Neural progenitor cell (in vitro differentiated cells): ENCODE measurements at regions not wholly inside any gene's neighbourhood (a gene's known extent, or its start where the extent isn't known, plus 50 kb on each side); places are given as distances from the start of the nearest gene placed in this dataset.

Experiments used
- DNase-seq: peaks from one replicate; pipeline ENCODE4 v3.0.0-alpha.2; 2016; ENCODE audit warnings: low spot score
- H2AFZ ChIP-seq: fragments of 200-600 bp; sonication (generic); replicated peaks from 2 replicates; pipeline ENCODE4 v1.6.1; 2016; ENCODE audit warnings: antibody characterized with exemption
- H3F3A ChIP-seq: fragments of 200-600 bp; sonication (generic); 2 replicates; pipeline ENCODE4 v1.6.1; 2016; ENCODE audit warnings: antibody characterized with exemption, low read depth
- H3K27ac ChIP-seq: fragments of 200-600 bp; sonication (generic); 2 replicates; pipeline ENCODE4 v1.5.1; 2016; ENCODE audit warnings: mild to moderate bottlenecking
- H3K27me3 ChIP-seq: fragments of 200-600 bp; sonication (generic); 2 replicates; pipeline ENCODE4 v1.6.1; 2016; ENCODE audit warnings: mild to moderate bottlenecking, moderate library complexity
- H3K36me3 ChIP-seq: fragments of 200-600 bp; sonication (generic); 2 replicates; pipeline ENCODE4 v1.5.1; 2016
- H3K4me1 ChIP-seq: fragments of 200-600 bp; sonication (generic); 2 replicates; pipeline ENCODE4 v1.6.1; 2016; ENCODE audit warnings: mixed run types
- H3K4me2 ChIP-seq: fragments of 200-600 bp; sonication (generic); 2 replicates; pipeline ENCODE4 v1.6.1; 2016
- H3K4me3 ChIP-seq: fragments of 200-600 bp; sonication (generic); 2 replicates; pipeline ENCODE4 v1.5.1; 2016
- H3K79me2 ChIP-seq: fragments of 200-600 bp; sonication (generic); 2 replicates; pipeline ENCODE4 v1.6.1; 2016; ENCODE audit warnings: low read depth
- H3K9ac ChIP-seq: fragments of 200-600 bp; sonication (generic); 2 replicates; pipeline ENCODE4 v1.6.1; 2016
- H3K9me3 ChIP-seq: fragments of 200-600 bp; sonication (generic); 2 replicates; pipeline ENCODE4 v1.5.1; 2016; ENCODE audit warnings: low read depth
- H4K20me1 ChIP-seq: fragments of 200-600 bp; sonication (generic); 2 replicates; pipeline ENCODE4 v1.6.1; 2016; ENCODE audit warnings: low read depth
- H3K27ac Mint-ChIP-seq: 3 replicates; pipeline ENCODE4 v1.8.0; 2021; ENCODE audit warnings: mixed read lengths
- H3K27me3 Mint-ChIP-seq: 2 replicates; pipeline ENCODE4 v1.8.0; 2022; ENCODE audit warnings: low read depth, mild to moderate bottlenecking, inconsistent platforms, moderate library complexity, mixed read lengths; ENCODE audit not compliant: insufficient read depth
- H3K36me3 Mint-ChIP-seq: 3 replicates; pipeline ENCODE4 v1.8.0; 2021; ENCODE audit warnings: mixed read lengths
- H3K4me1 Mint-ChIP-seq: 3 replicates; pipeline ENCODE4 v1.8.0; 2021; ENCODE audit warnings: mixed read lengths
- H3K4me3 Mint-ChIP-seq: 3 replicates; pipeline ENCODE4 v1.8.0; 2021; ENCODE audit warnings: mild to moderate bottlenecking, moderate library complexity, mixed read lengths
- H3K9me3 Mint-ChIP-seq: 3 replicates; pipeline ENCODE4 v1.8.0; 2020; ENCODE audit warnings: mixed read lengths
- EZH2 ChIP-seq: fragments of 200-600 bp; sonication (generic); IDR thresholded peaks from 2 replicates; pipeline ENCODE4 v1.6.1; 2017; ENCODE audit warnings: antibody characterized with exemption, mild to moderate bottlenecking, moderate library complexity
- EZH2phosphoT487 ChIP-seq: fragments of 200-600 bp; sonication (generic); IDR thresholded peaks from 2 replicates; pipeline ENCODE4 v1.6.1; 2017; ENCODE audit warnings: antibody characterized with exemption
- TF ChIP-seq, protein P1 (sequence below): fragments of 200-600 bp; sonication (generic); IDR thresholded peaks from 2 replicates; pipeline ENCODE4 v1.5.1; 2017; ENCODE audit warnings: antibody characterized with exemption, mild to moderate bottlenecking

DNA sequence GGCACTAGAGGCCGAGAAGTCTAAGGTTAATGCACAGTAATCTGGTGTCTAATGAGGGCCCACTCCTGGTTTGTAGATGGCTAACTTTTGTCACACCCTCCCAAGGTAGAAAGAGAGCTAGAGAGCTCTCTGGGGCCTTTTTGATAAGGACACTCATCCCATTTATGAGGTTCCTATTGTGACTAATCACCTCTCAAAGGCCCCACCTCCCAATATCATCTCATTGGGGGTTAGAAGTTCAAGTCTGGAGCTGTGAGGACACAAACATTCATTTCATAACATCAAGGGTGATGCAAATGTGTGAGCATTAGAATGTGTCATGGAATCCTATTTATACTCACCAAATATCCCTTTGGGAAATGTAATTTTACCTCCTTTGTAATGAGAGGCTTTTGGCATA is 79.2 kb upstream of the SLC10A2 start:
- no peak overlapping the region for H3K27ac ChIP-seq
- Mint-ChIP-seq H3K27ac (no peak overlapping the region), H3K9me3 (no peaks in the 10 kb centered on the region), H3K27me3 (no peaks in the 10 kb centered on the region), H3K36me3 (no peaks in the 10 kb centered on the region), H3K4me1 (peaks cover 16% of the 10 kb centered on the region), H3K4me3 (no peak overlapping the region)
- no peaks in the 10 kb centered on the region for H3K36me3 ChIP-seq
- H3K79me2 ChIP-seq: no peaks in the 10 kb centered on the region
- TF ChIP-seq EZH2: no peak
- TF ChIP-seq EZH2phosphoT487: no peak
- TF ChIP-seq, protein P1, sequence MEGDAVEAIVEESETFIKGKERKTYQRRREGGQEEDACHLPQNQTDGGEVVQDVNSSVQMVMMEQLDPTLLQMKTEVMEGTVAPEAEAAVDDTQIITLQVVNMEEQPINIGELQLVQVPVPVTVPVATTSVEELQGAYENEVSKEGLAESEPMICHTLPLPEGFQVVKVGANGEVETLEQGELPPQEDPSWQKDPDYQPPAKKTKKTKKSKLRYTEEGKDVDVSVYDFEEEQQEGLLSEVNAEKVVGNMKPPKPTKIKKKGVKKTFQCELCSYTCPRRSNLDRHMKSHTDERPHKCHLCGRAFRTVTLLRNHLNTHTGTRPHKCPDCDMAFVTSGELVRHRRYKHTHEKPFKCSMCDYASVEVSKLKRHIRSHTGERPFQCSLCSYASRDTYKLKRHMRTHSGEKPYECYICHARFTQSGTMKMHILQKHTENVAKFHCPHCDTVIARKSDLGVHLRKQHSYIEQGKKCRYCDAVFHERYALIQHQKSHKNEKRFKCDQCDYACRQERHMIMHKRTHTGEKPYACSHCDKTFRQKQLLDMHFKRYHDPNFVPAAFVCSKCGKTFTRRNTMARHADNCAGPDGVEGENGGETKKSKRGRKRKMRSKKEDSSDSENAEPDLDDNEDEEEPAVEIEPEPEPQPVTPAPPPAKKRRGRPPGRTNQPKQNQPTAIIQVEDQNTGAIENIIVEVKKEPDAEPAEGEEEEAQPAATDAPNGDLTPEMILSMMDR: no peak
- DNase-seq: no peak
- H3F3A ChIP-seq: no peaks in the 10 kb centered on the region
- no peaks in the 10 kb centered on the region for H4K20me1 ChIP-seq
- H3K9me3 ChIP-seq: no peaks in the 10 kb centered on the region
- H3K4me2 ChIP-seq: no peak overlapping the region
- no peak overlapping the region for H2AFZ ChIP-seq
- H3K4me3 ChIP-seq: no peak overlapping the region
- H3K4me1 ChIP-seq: no peaks in the 10 kb centered on the region
- H3K27me3 ChIP-seq: no peaks in the 10 kb centered on the region
- no peak overlapping the region for H3K9ac ChIP-seq

DNA sequence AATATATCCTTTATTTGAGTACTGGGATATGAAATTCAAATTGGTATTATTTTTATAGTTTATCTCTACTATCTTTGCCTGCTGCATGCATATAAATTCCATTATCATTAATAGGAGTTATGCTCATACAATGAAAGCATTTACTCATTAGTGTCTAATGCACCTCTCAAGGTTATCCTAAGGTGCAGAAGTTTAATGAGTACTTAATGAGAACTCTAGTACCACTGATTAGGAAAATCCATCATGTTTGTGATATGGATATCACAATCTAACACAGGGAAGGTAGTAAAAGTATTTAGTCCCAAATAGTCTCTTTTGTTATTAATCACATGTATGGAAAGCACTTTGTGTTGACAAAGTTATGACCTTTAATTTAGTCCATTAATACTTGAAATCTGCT is 77.2 kb upstream of the SLC10A2 start:
- H3K27me3 ChIP-seq: no peaks in the 10 kb centered on the region
- TF ChIP-seq EZH2 (no peak), EZH2phosphoT487 (no peak)
- TF ChIP-seq, protein P1: no peak
- H3K9me3 Mint-ChIP-seq: no peaks in the 10 kb centered on the region
- H3K27ac ChIP-seq: no peak overlapping the region
- no peak overlapping the region for H3K9ac ChIP-seq
- no peaks in the 10 kb centered on the region for H3F3A ChIP-seq
- no peaks in the 10 kb centered on the region for H3K36me3 ChIP-seq
- no peaks in the 10 kb centered on the region for H3K79me2 ChIP-seq
- H3K27me3 Mint-ChIP-seq: peaks cover 2% of the 10 kb centered on the region
- H3K4me1 Mint-ChIP-seq: peaks cover 10% of the 10 kb centered on the region
- no peak for DNase-seq
- H3K4me3 Mint-ChIP-seq: no peak overlapping the region
- no peak overlapping the region for H3K27ac Mint-ChIP-seq
- no peak overlapping the region for H3K4me2 ChIP-seq
- H3K9me3 ChIP-seq: no peaks in the 10 kb centered on the region
- no peak overlapping the region for H3K4me3 ChIP-seq
- H3K4me1 ChIP-seq: no peaks in the 10 kb centered on the region
- no peaks in the 10 kb centered on the region for H4K20me1 ChIP-seq
- no peaks in the 10 kb centered on the region for H3K36me3 Mint-ChIP-seq
- no peak overlapping the region for H2AFZ ChIP-seq

DNA sequence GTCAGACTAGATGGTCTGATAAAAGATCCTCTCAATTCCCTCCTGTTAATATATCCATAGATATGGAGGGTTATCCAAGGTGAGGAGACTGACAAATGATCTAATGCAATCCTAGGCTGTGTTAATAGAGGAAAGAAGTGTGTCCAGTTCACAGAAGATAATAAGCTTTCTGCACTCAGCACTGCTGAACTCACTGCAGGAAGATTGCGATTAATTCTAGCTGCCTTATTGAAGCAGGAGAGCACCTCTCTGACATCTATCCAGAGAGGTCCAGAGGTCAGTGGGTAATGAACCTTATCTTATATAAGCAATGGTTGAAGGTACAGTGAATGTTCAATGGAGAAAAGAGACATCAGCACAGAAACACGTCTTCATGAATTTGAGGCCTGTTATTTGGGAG is 75.9 kb upstream of the SLC10A2 start:
- Mint-ChIP-seq H3K4me1 (peaks cover 7% of the 10 kb centered on the region), H3K9me3 (no peaks in the 10 kb centered on the region), H3K4me3 (no peak overlapping the region), H3K36me3 (no peaks in the 10 kb centered on the region), H3K27ac (no peak overlapping the region), H3K27me3 (peaks cover 2% of the 10 kb centered on the region)
- no peak for TF ChIP-seq EZH2phosphoT487
- no peak for TF ChIP-seq EZH2
- TF ChIP-seq, protein P1: no peak
- Histone ChIP-seq H3K27me3 (no peaks in the 10 kb centered on the region), H4K20me1 (no peaks in the 10 kb centered on the region), H3K27ac (no peak overlapping the region), H2AFZ (no peak overlapping the region), H3K4me3 (no peak overlapping the region), H3K79me2 (no peaks in the 10 kb centered on the region), H3K4me1 (no peaks in the 10 kb centered on the region), H3K4me2 (no peak overlapping the region), H3F3A (no peaks in the 10 kb centered on the region), H3K36me3 (no peaks in the 10 kb centered on the region), H3K9ac (no peak overlapping the region), H3K9me3 (no peaks in the 10 kb centered on the region)
- DNase-seq: no peak
